ENCODE measurements at regions not wholly inside any gene's neighbourhood (a gene's known extent, or its start where the extent isn't known, plus 50 kb on each side); places are given as distances from the start of the nearest gene placed in this dataset.

- H2AFZ ChIP-seq (ENCODE audit: low read length), result no peak overlapping the region
- H3K9me3 ChIP-seq (ENCODE audit: control insufficient read depth, insufficient read depth, low read depth, low read length), result no peaks in the 10 kb centered on the region
- peak in 1 of 2 donors; percentile 72 for DNase-seq (ENCODE audit: low read depth in 2 of 2)
- no peak overlapping the region for H3K4me2 ChIP-seq (ENCODE audit: extremely low read depth, insufficient read depth, low read length)
- H3K36me3 ChIP-seq (ENCODE audit: control insufficient read depth, insufficient read depth, low read length), result no peaks in the 10 kb centered on the region
- H3K27ac ChIP-seq (ENCODE audit: insufficient read depth, low read length), result no peak overlapping the region
- no peaks in the 10 kb centered on the region for H4K20me1 ChIP-seq (ENCODE audit: control insufficient read depth, extremely low read depth, insufficient read depth, low read length)
- H3K27me3 ChIP-seq (ENCODE audit: control insufficient read depth, insufficient read depth, low read length), result no peaks in the 10 kb centered on the region
- H3K79me2 ChIP-seq (ENCODE audit: control insufficient read depth, insufficient read depth, low read length), result no peaks in the 10 kb centered on the region
- H3K4me1 ChIP-seq (ENCODE audit: control insufficient read depth, extremely low read depth, insufficient read depth, low read length), result peaks cover 13% of the 10 kb centered on the region
- no peak for TF ChIP-seq EZH2 (IDR thresholded peaks at IDR 0.05; ENCODE audit: low read length, missing control alignments)
- no peak for TF ChIP-seq CTCF (conservative IDR thresholded peaks at IDR 0.05 in 1 of 2, IDR thresholded peaks at IDR 0.05 in 1 of 2; ENCODE audit: low read depth in 1 of 2, low read length in 2 of 2)
- no peak overlapping the region for H3K9ac ChIP-seq (ENCODE audit: insufficient read depth, low read length)
- H3K4me3 ChIP-seq (replicated peaks in 1 of 4; ENCODE audit: control extremely low read depth in 1 of 4, insufficient read depth in 1 of 4, low read depth in 3 of 4, low read length in 4 of 4), result no peak overlapping the region
Observed at GRCh38 chr5:143495110-143495509, 91.6 kb upstream of the NR3C1 start.

GRCh38 chr5:143494595-143494994 lies 91.1 kb upstream of the NR3C1 start:
- no peak overlapping the region for H3K4me2 ChIP-seq (ENCODE audit: extremely low read depth, insufficient read depth, low read length)

GRCh38 chr5:143494162-143494561 lies 90.7 kb upstream of the NR3C1 start:
- Histone ChIP-seq H3K9ac (ENCODE audit: insufficient read depth, low read length) (no peak overlapping the region), H3K27ac (ENCODE audit: insufficient read depth, low read length) (peak overlapping the region; percentile 30), H3K9me3 (ENCODE audit: control insufficient read depth, insufficient read depth, low read depth, low read length) (no peaks in the 10 kb centered on the region), H3K27me3 (ENCODE audit: control insufficient read depth, insufficient read depth, low read length) (no peaks in the 10 kb centered on the region), H3K79me2 (ENCODE audit: control insufficient read depth, insufficient read depth, low read length) (no peaks in the 10 kb centered on the region), H3K36me3 (ENCODE audit: control insufficient read depth, insufficient read depth, low read length) (no peaks in the 10 kb centered on the region), H3K4me2 (ENCODE audit: extremely low read depth, insufficient read depth, low read length) (no peak overlapping the region), H3K4me3 (replicated peaks in 1 of 4; ENCODE audit: control extremely low read depth in 1 of 4, insufficient read depth in 1 of 4, low read depth in 3 of 4, low read length in 4 of 4) (no peak overlapping the region), H4K20me1 (ENCODE audit: control insufficient read depth, extremely low read depth, insufficient read depth, low read length) (no peaks in the 10 kb centered on the region), H2AFZ (ENCODE audit: low read length) (no peak overlapping the region), H3K4me1 (ENCODE audit: control insufficient read depth, extremely low read depth, insufficient read depth, low read length) (peaks cover 13% of the 10 kb centered on the region)
- no peak for TF ChIP-seq EZH2 (IDR thresholded peaks at IDR 0.05; ENCODE audit: low read length, missing control alignments)
- no peak for TF ChIP-seq CTCF (conservative IDR thresholded peaks at IDR 0.05 in 1 of 2, IDR thresholded peaks at IDR 0.05 in 1 of 2; ENCODE audit: low read depth in 1 of 2, low read length in 2 of 2)
- DNase-seq (ENCODE audit: low read depth in 2 of 2), result peak; percentile 89 to 91

More at GRCh38 chr5:143494595-143494994, 91.1 kb upstream of the NR3C1 start:
- Histone ChIP-seq H3K9ac (ENCODE audit: insufficient read depth, low read length) (no peak overlapping the region), H3K9me3 (ENCODE audit: control insufficient read depth, insufficient read depth, low read depth, low read length) (no peaks in the 10 kb centered on the region), H4K20me1 (ENCODE audit: control insufficient read depth, extremely low read depth, insufficient read depth, low read length) (no peaks in the 10 kb centered on the region), H3K27me3 (ENCODE audit: control insufficient read depth, insufficient read depth, low read length) (no peaks in the 10 kb centered on the region), H3K4me1 (ENCODE audit: control insufficient read depth, extremely low read depth, insufficient read depth, low read length) (peaks cover 13% of the 10 kb centered on the region), H3K27ac (ENCODE audit: insufficient read depth, low read length) (peak overlapping the region; percentile 30), H2AFZ (ENCODE audit: low read length) (no peak overlapping the region), H3K79me2 (ENCODE audit: control insufficient read depth, insufficient read depth, low read length) (no peaks in the 10 kb centered on the region), H3K36me3 (ENCODE audit: control insufficient read depth, insufficient read depth, low read length) (no peaks in the 10 kb centered on the region), H3K4me3 (replicated peaks in 1 of 4; ENCODE audit: control extremely low read depth in 1 of 4, insufficient read depth in 1 of 4, low read depth in 3 of 4, low read length in 4 of 4) (no peak overlapping the region)
- no peak for DNase-seq (ENCODE audit: low read depth in 2 of 2)
- no peak for TF ChIP-seq EZH2 (IDR thresholded peaks at IDR 0.05; ENCODE audit: low read length, missing control alignments)

Measured in fibroblast of lung (primary cell).